ENCODE measurements at regions not wholly inside any gene's neighbourhood (a gene's known extent, or its start where the extent isn't known, plus 50 kb on each side); places are given as distances from the start of the nearest gene placed in this dataset.

- TF ChIP-seq CTCF (IDR thresholded peaks at IDR 0.05), result no peak
- TF ChIP-seq POLR2A (IDR thresholded peaks at IDR 0.05), result no peak
- TF ChIP-seq POLR2AphosphoS5 (IDR thresholded peaks at IDR 0.05), result no peak
These were observed 111.1 kb downstream of the GADD45G start for GRCh38 chr9:89715881-89716280.

Data from breast epithelium (tissue), 3 donors.